ENCODE measurements at regions not wholly inside any gene's neighbourhood (a gene's known extent, or its start where the extent isn't known, plus 50 kb on each side); places are given as distances from the start of the nearest gene placed in this dataset.
"Not testable (repeated sequence)": the region's sequence is repeated elsewhere in the genome, so short reads cannot be mapped to it uniquely, and the experiment has no call there.

DNA sequence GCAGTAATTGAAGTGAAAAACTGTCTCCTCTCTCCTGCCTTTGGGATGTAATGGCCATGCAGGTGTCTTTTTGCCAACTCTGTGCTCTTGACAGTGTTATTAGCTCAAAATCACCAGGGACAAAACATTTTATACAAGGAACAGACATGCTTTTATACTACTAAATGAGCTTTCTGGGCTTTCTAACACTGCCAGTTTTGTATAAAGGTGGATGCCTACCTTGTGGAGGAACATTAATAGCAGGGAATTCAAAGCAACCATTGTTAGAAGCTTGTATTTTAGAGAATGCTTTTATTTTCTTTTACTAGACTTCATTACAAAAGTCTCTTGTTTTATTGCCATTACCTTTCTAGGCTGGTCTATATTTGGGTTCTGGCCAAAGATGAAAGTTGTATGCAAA, 54.7 kb upstream of the ARSJ start:
- DNase-seq: no peak

GRCh38 chr4:114036426-114036825, 57.0 kb upstream of the ARSJ start:
- no peak for DNase-seq

- DNase-seq: no peak
Measured at GRCh38 chr4:114036864-114037263, 57.4 kb upstream of the ARSJ start.

DNA sequence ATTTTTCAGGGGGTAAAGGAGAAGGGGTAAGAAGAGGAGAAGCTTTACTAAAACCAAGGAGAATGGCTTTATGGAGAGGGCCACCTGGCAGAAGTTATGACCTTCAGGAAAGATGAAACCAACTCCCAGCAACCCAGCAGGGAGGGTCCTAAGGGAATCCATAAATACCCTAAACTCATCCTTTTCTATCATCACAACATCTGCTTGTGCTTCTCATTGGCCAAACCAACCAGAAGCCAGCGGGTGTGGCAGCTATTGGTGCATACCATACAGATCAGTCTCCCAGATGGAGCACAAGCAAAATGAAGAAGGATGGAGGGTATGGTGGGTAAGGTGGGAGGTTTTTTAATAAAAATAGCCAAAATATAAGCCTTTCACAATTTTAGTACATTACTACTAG, 58.5 kb upstream of the ARSJ start:
- DNase-seq: no peak

- DNase-seq: no peak
Measured at GRCh38 chr4:114038762-114039387, 59.4 kb upstream of the ARSJ start.

DNA sequence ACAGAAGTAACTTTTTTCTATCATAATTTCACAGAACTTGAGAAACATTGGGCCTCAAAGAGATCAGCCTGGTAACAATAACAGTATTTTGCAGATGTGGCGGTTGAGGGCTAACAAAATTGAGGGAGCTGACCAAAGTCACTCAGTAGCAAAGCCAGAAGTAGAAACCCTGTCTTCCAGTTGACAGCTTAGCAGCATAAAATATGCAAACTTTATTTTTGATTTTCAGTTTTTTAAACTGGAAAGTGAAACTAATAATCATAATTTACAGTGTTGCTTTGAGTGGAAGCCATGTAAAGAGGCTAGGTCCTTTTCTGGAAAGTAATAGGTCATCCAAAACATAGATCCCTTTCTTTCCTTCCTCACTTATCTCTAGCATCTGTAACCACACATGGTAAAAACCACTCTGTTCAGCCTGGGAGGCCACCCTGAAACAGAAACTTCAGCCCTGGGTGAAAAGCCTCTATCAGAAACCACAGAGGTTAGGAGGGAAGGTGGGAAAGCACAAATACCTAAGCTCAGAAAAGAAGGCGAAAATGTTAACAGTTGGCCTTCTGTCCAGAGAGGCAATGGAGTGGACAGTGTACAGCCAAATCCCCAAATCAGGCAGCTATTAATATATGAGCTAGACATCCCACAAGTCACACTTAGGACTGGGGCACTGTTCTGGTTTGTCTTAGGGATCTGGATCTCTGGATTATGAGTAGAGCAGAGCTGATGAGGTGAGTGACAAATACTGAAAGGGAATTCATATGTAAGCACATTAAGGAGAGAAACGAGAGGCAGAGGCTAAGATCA, 61.1 kb upstream of the ARSJ start:
- DNase-seq: no peak

DNA sequence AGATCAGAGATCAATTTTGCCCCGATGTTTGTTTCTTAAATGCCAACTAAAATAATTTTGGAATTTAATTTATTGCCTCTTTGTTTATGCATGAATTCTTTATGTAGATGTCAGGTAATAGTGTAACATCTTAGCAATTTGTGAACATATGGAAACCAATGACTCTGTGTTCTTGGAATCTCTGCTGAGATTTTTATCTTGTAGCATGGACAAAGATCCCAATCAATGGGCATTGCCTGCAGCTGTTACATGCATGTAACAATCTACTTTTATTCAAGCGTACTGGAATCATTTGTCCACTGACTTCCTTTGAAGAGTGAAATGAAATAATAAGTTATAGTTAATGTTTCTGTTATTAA, 61.6 kb upstream of the ARSJ start:
- DNase-seq: no peak

GRCh38 chr4:114043116-114043515, 63.7 kb upstream of the ARSJ start:
- DNase-seq: no peak

- DNase-seq: not testable (repeated sequence)
Measured at GRCh38 chr4:114044351-114044750, 64.9 kb upstream of the ARSJ start.

GRCh38 chr4:114046331-114046730, 66.9 kb upstream of the ARSJ start:
- no peak for DNase-seq

DNA sequence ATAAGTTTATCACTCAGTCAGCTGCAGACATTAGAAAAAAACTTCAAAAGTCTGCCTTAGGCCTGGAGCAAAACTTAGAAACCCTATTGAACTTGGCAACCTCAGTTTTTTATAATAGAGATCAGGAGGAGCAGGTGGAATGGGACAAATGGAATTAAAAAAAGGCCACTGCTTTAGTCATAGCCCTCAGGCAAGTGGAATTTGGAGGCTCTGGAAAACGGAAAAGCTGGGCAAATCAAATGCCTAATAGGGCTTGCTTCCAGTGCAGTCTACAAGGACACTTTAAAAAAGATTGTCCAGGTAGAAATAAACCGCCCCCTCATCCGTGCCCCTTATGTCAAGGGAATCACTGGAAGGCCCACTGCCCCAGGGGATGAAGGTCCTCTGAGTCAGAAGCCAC, 68.7 kb upstream of the ARSJ start:
- DNase-seq: not testable (repeated sequence)

DNA sequence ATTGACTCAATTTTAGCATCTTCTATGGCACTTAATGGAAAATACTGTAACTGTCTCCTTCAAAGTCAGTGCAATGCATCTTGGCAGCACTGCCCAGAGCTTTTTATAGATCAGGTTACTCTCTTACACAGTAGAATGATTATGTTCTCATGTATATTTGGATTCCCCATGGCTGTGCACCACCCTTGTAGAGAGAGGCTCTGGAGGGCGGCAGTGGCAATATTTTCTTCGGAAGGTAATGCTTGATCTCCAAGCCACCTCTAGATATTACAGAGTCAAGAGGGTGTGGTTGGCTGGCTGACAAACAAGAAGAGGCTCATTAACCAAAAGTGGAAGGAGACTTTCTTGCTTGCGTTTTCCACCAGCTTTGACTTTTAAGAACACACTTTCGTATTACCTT, 72.8 kb upstream of the ARSJ start:
- DNase-seq: no peak

- DNase-seq: no peak
Measured at GRCh38 chr4:114056599-114056998, 77.2 kb upstream of the ARSJ start.

DNA sequence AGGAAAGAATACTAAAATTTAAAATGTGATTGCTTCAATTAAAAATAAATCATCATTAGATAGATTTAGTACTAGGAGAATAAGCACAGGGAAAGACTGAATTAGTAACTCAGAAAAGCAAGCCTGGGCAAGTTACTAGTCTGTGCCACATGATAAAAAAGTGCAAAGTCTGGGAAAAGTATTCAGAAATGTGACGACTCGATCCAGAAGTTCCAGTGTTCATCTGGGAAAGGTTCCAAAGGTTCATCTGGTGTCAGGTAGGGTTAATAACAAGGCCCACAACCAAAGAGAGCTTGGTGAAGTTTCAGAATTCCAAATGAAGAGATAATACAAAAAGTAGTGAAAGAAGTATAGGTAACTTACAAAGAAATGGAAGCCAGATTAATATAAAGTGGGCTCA, 78.3 kb upstream of the ARSJ start:
- no peak for DNase-seq

DNA sequence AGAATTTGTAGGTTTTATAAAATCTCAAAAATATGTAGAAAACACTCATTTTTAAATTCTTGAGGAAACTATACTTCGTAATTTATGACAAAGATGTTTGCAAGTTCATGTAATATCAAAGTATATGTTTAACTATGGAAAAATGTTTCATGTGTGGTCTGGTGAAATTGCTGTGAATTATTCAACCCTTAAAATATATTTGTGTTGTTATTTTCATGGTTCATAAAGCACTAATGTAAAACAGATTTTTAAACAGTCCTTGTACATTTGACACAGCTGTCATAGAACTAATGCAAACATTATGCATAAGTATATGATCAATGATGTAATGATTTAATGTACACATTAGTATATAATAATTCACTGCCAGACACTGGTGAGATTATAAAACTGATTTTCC, 83.1 kb upstream of the ARSJ start:
- no peak for DNase-seq

DNA sequence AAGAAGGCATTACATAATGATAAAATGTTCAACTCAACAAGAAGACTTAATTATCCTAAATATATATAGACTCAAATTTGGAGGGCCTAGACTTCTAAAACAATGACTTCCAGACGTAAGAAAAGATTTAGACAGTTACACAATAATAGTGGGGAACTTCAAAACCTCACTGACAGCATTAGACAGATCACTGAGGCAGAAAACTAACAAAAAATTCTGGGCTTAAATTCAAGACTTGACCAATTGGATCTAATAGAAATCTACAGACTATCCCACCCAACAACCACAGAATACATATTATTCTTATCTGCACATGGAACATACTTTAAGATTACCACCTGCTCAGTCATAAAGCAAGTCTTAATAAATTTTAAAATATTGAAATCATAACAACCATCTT, 93.3 kb upstream of the ARSJ start:
- DNase-seq: no peak

DNA sequence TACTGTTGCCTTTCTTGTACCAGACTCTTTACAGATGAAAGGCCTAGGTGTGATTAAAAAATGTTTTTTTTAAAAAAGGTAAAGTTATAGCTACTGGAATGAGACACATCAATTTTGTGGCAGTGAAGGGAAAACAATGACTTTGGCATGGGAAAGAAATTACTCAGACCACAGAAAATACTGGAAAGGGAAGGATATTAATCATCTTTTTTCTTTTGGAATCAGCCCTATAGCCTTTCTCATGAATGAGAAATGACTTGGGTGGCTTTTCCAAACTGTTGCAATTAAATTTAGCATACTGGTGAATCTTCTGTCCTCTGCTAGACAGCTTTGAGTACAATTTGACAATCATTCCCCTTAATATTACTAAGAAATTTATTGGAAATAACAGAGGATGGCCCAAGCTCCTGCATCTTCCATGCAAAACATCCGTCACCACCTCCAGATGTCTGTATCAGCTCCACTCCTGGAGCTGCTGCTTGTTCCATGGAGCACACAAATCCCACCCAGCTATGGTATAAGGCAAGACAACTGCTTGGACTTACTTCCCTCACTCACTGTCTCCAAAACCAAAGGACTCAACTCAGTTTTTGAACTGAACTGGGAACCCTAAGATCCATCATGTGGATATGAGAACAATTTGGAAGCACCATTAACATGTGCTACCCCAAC, 97.6 kb upstream of the ARSJ start:
- DNase-seq: no peak

DNA sequence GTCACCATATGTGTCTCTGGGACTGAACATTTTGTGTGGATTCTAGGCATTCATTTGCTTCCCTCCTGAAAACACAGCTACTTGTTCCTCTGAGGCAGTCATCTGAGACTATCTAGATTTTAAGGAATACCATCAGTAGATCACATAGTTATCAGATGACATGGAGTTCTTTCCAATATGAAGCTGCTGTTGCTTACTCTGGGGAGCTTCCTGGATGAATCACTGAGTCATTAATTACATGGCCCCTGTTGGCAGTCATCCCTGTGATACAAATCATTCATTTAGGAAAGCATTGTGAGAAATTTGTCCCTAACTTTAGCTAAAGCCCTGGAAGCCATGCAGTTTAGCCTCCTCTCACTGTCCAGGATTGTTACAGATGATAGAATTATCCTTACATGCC, 98.2 kb upstream of the ARSJ start:
- DNase-seq: no peak

DNA sequence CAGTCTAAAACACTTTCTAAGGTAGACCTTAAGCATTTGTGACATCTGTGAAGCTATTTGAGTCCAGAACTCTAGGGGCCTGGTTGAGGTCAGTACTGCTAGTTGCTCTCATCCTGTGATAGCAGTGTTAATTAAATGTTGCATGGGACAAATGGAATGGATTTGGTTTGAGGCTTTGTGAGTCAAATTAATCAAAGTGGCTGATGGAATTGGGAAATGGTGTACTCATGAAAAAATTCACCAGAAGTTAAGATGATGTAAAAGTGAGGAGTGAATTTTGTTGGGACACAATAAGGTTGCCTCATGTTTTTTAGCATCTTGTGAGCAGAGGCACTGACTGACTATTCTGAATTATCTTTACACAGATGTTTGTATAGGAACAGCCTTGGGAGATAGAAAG, 99.2 kb upstream of the ARSJ start:
- DNase-seq: no peak

DNA sequence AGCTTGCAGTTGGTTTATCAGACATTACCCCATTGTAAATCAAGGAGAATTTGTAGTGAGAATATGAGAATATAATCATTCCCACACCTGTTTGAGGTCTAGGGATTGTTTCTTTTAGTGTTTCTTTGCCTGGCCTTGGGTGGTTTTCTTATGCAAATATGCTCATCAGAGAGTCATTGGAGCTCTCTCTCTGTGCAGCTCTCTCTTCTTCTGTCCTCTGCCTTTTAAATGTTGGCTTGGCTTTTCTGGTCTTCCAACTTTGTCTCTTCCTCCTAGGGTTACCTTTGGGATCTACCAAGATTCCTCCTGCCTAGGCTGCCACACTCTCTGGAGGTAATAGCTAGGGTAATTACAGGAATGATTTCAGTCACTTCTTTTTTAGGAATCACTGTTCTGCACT, 102.3 kb upstream of the ARSJ start:
- no peak for DNase-seq

DNA sequence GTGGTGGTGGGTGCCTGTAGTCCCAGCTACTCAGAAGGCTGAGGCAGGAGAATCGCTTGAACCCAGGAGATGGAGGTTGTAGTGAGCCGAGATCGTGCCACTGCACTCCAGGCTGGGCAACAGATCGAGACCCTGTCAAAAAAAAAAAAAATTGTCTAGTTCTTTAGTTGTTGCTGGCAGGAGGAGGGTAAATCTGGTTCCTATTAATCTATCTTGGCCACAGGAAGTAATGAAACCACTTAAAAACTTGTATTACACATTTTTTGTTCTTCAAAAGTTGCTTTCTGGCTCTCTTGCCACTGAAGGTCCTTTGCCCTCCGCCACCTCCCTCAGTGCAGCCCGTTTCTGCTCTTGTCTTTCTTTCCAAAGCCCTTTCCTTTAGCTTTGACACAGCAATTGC, 102.9 kb upstream of the ARSJ start:
- DNase-seq: no peak

DNA sequence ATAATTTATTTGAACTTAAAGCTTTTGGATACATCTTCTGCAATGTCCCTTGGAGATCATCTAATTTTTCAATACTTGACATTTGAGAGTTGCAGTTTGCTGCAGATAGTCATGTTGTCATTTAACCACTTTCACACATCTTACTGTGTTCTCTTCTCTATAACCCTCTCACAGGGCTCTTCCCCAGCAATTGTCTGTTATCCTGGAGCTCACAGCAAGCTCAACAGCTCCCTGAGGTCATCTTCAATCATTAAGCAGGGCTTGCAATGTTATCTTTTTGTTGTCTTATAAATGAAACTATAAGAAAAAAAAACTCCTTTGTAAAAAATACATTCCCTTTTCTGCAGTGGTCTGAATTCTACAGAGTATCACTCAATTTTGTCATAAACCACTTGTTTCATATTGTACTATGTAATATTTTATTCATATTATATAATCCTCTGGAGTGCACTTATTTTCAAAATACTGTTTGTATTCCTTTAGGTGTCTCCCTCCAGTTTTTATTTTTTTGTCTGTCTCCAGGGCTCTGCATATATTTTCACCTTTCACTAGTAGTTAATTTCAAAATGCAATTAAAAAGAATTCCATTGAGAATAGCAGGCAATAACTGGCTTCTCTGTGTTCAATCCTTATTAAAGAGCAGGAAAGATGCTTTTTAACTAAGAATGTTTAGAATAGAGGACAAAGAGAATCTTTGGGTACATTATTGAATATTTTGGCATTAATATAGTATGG, 106.3 kb upstream of the ARSJ start:
- no peak for DNase-seq

GRCh38 chr4:114087596-114088230, 108.3 kb upstream of the ARSJ start:
- DNase-seq: no peak

All from GOT3 (cell line).